ENCODE measurements at regions not wholly inside any gene's neighbourhood (a gene's known extent, or its start where the extent isn't known, plus 50 kb on each side); places are given as distances from the start of the nearest gene placed in this dataset.

DNA sequence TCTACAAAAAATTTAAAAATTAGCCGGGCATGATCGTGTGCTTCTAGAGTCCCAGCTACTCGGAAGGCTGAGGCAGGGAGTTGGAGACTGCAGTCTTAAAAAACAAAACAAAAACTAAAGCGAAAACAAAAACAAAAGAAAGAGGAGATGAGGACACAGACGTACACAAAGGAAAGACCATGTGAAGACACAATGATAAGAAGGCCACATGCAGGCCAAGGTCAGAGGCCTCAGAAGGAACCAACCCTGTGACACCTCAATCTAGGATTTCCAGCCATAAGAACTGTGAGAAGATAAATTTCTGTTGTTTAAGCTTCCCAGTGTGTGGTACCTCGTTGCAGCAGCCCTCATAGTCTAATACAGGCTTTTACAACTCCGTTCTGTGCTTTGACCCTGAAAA, 177.0 kb upstream of the ATP6AP2 start:
- TF ChIP-seq CTCF (IDR thresholded peaks at IDR 0.05 in 4 of 5, conservative IDR thresholded peaks at IDR 0.05 in 1 of 5) (no peak), POLR2A (IDR thresholded peaks at IDR 0.05) (no peak)
